Right lobe of liver (tissue), 6 donors: ENCODE measurements at regions not wholly inside any gene's neighbourhood (a gene's known extent, or its start where the extent isn't known, plus 50 kb on each side); places are given as distances from the start of the nearest gene placed in this dataset.

Experiments used
- ATAC-seq, 4 donors: fragments of 200-7000 bp; cut with Tn5 transposase; one replicate each; pipeline ENCODE4 v1.9.1; 2020; ENCODE audit warnings: mild to moderate bottlenecking in 4 of 4, moderate library complexity in 4 of 4
- DNase-seq, 3 donors: peaks; one replicate each; pipeline ENCODE4 v3.0.0-alpha.2; 2020
- H3K27ac ChIP-seq, 3 donors: fragments of 200-600 bp; one replicate each; pipeline ENCODE4 v1.8.0; 2022
- H3K27me3 ChIP-seq, 2 donors: fragments of 200-600 bp; one replicate each; pipeline ENCODE4 v1.8.0; 2022
- H3K36me3 ChIP-seq, 4 donors: fragments of 200-600 bp; sonication (generic) in 1 of 4; one replicate each; pipeline versions ENCODE4 v1.5.1 to v1.8.0; 2017 to 2022; ENCODE audit warnings: control low read depth in 1 of 4
- H3K4me1 ChIP-seq, 4 donors: fragments of 200-600 bp; sonication (generic) in 1 of 4; one replicate each; pipeline versions ENCODE4 v1.5.1 to v1.8.0; 2017 to 2022; ENCODE audit warnings: control low read depth in 1 of 4
- H3K4me3 ChIP-seq, 3 donors: fragments of 200-600 bp; one replicate each; pipeline ENCODE4 v1.8.0; 2022
- H3K9me3 ChIP-seq, 4 donors: fragments of 200-600 bp; sonication (generic) in 1 of 4; one replicate each; pipeline versions ENCODE4 v1.5.1 to v1.8.0; 2017 to 2022; ENCODE audit warnings: control low read depth in 1 of 4
- POLR2A ChIP-seq: fragments of 450-650 bp; IDR thresholded peaks from one replicate; pipeline ENCODE4 v1.6.1; 2017; ENCODE audit warnings: antibody characterized with exemption, mild to moderate bottlenecking
- WGBS: methylation state at CpG from one replicate; pipeline ENCODE4 v1.1.6; 2018; ENCODE audit warnings: low coverage, low lambda C conversion rate; ENCODE audit not compliant: insufficient coverage; ENCODE audit errors: missing lambda C conversion rate; 5-methylcytosine and 5-hydroxymethylcytosine counted together
- intact Hi-C, 2 donors: fragments of 100-400 bp; cut with DNase I; formaldehyde crosslinking; loops; one replicate each; pipeline versions ENCODE4 v1.11.2 to v1.14.1; 2022
- TF ChIP-seq, protein P1 (sequence below), 4 donors: fragments of 200-600 bp in 3 of 4; fragments of 450-650 bp in 1 of 4; IDR thresholded peaks; one replicate each; pipeline versions ENCODE4 v1.5.1 to v1.8.0; 2016 to 2022; ENCODE audit warnings: antibody characterized with exemption in 4 of 4, mild to moderate bottlenecking in 2 of 4
- donor health status: DM: no; HTN: yes; CAD: no.
- donor health status: DM: no; HTN: no; CAD: no.
- donor health status: DM: no; HTN: no; CAD: no.
- donor health status: DM: no; HTN: yes; CAD: no.
- donor health status: DM: no; HTN: yes; CAD: no.

DNA sequence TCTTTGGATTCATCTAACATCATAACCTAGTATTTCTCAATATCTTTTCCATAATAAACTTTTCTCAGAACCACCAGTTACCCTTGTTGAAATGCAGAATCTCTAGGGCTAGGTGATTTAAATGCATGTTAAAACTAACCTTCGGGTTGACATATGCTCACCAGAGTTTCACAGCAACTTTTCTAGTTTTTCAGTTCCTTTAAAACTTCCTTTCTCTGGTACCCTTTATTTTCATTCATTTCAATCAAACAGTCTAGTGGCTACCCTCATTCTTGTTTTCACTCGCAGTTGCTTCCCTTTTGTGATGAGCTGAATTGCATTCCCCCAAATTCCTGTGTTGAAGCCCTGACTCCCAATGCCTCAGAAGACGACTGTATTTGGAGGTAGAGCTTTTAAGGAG, 712.8 kb upstream of the CHRM3 start:
- no peak for TF ChIP-seq POLR2A
- TF ChIP-seq, protein P1, sequence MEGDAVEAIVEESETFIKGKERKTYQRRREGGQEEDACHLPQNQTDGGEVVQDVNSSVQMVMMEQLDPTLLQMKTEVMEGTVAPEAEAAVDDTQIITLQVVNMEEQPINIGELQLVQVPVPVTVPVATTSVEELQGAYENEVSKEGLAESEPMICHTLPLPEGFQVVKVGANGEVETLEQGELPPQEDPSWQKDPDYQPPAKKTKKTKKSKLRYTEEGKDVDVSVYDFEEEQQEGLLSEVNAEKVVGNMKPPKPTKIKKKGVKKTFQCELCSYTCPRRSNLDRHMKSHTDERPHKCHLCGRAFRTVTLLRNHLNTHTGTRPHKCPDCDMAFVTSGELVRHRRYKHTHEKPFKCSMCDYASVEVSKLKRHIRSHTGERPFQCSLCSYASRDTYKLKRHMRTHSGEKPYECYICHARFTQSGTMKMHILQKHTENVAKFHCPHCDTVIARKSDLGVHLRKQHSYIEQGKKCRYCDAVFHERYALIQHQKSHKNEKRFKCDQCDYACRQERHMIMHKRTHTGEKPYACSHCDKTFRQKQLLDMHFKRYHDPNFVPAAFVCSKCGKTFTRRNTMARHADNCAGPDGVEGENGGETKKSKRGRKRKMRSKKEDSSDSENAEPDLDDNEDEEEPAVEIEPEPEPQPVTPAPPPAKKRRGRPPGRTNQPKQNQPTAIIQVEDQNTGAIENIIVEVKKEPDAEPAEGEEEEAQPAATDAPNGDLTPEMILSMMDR (IDR thresholded peaks at IDR 0.05): no peak

DNA sequence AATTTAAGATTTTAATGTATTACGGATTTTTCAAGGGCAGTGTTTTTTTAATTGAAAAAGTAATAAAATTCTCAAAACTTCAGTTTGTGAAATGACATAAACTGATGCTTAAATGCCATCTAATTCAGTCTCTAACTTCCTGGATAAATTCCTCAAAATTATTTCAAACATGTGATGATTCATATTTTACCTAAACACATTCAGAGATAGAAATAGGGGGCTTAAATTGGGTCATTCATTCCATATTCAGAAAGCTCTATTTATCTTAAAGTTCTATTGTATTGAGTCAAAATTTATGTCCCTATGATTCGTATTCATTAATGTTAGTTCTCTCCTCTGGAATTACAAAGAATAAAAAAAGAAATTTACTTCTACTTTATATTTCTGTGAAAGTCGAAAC, 713.6 kb upstream of the CHRM3 start:
- DNase-seq (no peak), ATAC-seq (no peak)
- no peaks in the 10 kb centered on the region for H3K9me3 ChIP-seq
- WGBS: 40% methylated on average over 3 of the region's 3 CpGs
- no peaks in the 10 kb centered on the region for H3K27me3 ChIP-seq
- no peak overlapping the region for H3K27ac ChIP-seq
- intact Hi-C loops: no loop called here
- no peaks in the 10 kb centered on the region for H3K36me3 ChIP-seq
- no peak for TF ChIP-seq POLR2A
- TF ChIP-seq, protein P1 (IDR thresholded peaks at IDR 0.05): no peak
- H3K4me1 ChIP-seq: no peaks in the 10 kb centered on the region
- no peak overlapping the region for H3K4me3 ChIP-seq

More for the DNA sequence above, 712.8 kb upstream of the CHRM3 start:
- intact Hi-C loops: no loop called here
- ATAC-seq: no peak
- H3K4me3 ChIP-seq: no peak overlapping the region
- WGBS: 57% methylated on average over 3 of the region's 3 CpGs
- H3K27me3 ChIP-seq: no peaks in the 10 kb centered on the region
- no peak for DNase-seq
- no peaks in the 10 kb centered on the region for H3K36me3 ChIP-seq
- no peaks in the 10 kb centered on the region for H3K4me1 ChIP-seq
- H3K27ac ChIP-seq: no peak overlapping the region
- H3K9me3 ChIP-seq: no peaks in the 10 kb centered on the region

DNA sequence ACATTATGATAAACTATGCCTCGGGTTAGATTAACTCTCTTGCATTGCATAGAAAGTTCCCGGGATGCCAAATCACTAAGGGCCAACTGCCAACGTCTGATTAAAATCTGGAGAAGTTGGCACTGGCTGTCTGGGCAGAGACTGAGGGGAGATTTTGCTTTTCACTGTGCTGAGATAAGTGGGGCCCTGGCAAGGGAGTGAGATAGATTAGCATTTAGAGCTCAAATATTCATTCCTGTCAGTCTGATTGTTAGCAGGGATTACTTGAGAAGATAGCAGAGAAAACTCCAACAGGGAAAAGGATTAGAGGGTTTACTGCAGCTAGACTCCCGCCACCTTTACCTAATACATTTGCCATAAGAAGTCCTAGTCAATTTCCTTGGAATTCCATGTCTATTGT, 714.1 kb upstream of the CHRM3 start:
- no peaks in the 10 kb centered on the region for H3K27me3 ChIP-seq
- no peak overlapping the region for H3K27ac ChIP-seq
- H3K36me3 ChIP-seq: no peaks in the 10 kb centered on the region
- H3K4me1 ChIP-seq: no peaks in the 10 kb centered on the region
- TF ChIP-seq, protein P1 (IDR thresholded peaks at IDR 0.05): no peak
- no peak for TF ChIP-seq POLR2A
- intact Hi-C loops: no loop called here
- no peak overlapping the region for H3K4me3 ChIP-seq
- no peak for DNase-seq
- no peaks in the 10 kb centered on the region for H3K9me3 ChIP-seq
- WGBS: 25% methylated on average over 4 of the region's 4 CpGs
- no peak for ATAC-seq

DNA sequence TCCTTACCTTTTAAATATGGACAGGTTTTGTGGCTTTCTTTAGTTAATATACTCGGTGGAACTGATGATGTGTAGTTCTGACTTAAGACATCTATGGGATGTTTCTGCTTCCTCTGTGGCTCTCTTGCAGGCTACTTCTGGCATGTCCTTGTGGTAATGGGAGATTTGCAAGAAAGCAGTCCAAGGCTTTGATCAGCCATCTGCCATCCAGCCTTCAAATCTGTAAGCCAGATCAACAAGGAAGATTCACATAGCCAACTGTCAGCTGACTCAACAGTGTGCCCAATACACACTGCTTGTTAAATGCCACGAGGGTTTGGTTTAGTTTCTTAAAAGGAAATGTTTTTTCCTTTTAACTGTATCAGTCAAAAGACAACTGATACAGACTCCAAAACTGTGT, 722.2 kb upstream of the CHRM3 start:
- DNase-seq: no peak
- 56% methylated on average over 2 of the region's 2 CpGs for WGBS
- ATAC-seq: no peak
- Histone ChIP-seq H3K27ac (no peak overlapping the region), H3K4me3 (no peak overlapping the region), H3K4me1 (no peaks in the 10 kb centered on the region), H3K27me3 (no peaks in the 10 kb centered on the region), H3K36me3 (no peaks in the 10 kb centered on the region), H3K9me3 (no peaks in the 10 kb centered on the region)
- TF ChIP-seq, protein P1 (IDR thresholded peaks at IDR 0.05): no peak
- TF ChIP-seq POLR2A: no peak
- intact Hi-C loops: no loop called here

DNA sequence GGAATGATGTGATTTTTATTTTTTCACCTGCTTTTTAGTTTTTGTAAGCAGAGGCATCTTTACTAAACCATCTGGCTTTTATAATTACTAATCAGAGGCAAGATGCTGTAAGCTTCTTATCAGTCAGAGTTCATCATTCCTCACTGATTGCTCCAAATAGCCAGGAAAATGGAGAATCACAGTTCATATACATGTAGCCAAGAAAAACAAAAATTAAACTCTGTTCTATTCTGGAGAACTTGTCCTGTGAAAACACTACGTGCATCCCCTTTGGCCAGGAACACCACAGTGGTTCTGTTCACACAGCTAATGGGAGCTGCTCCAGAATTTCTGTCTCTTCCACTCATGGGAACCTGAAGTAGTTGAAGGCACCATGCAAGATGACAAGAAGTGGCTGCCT, 725.5 kb upstream of the CHRM3 start:
- no peak for ATAC-seq
- Histone ChIP-seq H3K36me3 (no peaks in the 10 kb centered on the region), H3K4me1 (no peaks in the 10 kb centered on the region), H3K4me3 (no peak overlapping the region), H3K9me3 (no peaks in the 10 kb centered on the region), H3K27me3 (no peaks in the 10 kb centered on the region), H3K27ac (no peak overlapping the region)
- WGBS: 40% methylated on average over 1 of the region's 1 CpG
- intact Hi-C loops: no loop called here
- no peak for DNase-seq
- TF ChIP-seq, protein P1 (IDR thresholded peaks at IDR 0.05): no peak
- TF ChIP-seq POLR2A: no peak
